Fibroblast of the aortic adventitia (primary cell): ENCODE measurements at regions not wholly inside any gene's neighbourhood (a gene's known extent, or its start where the extent isn't known, plus 50 kb on each side); places are given as distances from the start of the nearest gene placed in this dataset.

Experiments used
- DNase-seq: peaks from one replicate; pipeline ENCODE4 v3.0.0-alpha.2; 2010; ENCODE audit warnings: low read depth
- H3K4me3 ChIP-seq: 2 replicates; pipeline ENCODE4 v1.5.1; 2011; ENCODE audit warnings: low read depth, mild to moderate bottlenecking, control low read depth, low read length, moderate library complexity
- TF ChIP-seq, protein P1 (sequence below): IDR thresholded peaks from 2 replicates; pipeline ENCODE4 v1.5.1; 2011; ENCODE audit warnings: mild to moderate bottlenecking, low read length, control low read depth, inconsistent platforms; ENCODE audit not compliant: insufficient read depth

DNA sequence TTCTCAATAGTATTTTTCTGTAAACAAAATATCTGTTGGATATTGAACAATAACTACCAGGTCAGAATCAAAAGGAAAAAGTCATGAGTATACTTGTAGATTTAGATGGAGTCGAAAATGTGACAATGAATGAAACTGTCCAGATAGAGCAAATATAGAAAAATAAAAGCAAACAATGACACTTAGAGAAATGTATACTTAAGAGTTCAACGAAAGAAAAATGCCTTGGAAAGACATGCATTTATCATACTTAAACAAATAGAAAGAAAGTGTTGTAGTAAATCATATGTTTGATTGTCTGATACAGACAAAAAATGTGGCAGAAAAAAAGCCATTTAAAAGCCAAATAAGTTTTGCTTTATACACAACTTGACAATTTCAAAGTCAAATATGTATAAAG is 571.2 kb upstream of the MGAT4C start:
- H3K4me3 ChIP-seq: no peak overlapping the region
- TF ChIP-seq, protein P1, sequence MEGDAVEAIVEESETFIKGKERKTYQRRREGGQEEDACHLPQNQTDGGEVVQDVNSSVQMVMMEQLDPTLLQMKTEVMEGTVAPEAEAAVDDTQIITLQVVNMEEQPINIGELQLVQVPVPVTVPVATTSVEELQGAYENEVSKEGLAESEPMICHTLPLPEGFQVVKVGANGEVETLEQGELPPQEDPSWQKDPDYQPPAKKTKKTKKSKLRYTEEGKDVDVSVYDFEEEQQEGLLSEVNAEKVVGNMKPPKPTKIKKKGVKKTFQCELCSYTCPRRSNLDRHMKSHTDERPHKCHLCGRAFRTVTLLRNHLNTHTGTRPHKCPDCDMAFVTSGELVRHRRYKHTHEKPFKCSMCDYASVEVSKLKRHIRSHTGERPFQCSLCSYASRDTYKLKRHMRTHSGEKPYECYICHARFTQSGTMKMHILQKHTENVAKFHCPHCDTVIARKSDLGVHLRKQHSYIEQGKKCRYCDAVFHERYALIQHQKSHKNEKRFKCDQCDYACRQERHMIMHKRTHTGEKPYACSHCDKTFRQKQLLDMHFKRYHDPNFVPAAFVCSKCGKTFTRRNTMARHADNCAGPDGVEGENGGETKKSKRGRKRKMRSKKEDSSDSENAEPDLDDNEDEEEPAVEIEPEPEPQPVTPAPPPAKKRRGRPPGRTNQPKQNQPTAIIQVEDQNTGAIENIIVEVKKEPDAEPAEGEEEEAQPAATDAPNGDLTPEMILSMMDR: no peak
- DNase-seq: no peak

DNA sequence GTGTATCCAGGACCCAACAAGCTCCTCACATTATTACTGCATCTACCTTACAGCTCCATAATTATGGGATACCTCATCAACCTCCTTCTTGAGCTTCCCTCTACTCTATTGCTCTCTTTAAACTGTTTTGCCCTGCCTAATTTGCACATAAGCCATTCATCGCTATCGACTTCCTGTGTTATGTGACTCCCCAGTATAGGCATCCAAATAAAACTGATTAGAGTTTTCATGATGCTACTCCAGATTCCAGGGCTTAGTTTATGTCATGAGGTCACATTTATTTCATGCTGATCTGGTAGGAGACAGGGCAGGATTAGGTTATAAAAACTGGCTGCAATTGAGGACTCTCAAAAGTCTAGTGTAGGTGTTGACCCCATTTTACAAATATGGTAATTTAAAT is 569.9 kb upstream of the MGAT4C start:
- no peak overlapping the region for H3K4me3 ChIP-seq
- TF ChIP-seq, protein P1: no peak
- DNase-seq: no peak

DNA sequence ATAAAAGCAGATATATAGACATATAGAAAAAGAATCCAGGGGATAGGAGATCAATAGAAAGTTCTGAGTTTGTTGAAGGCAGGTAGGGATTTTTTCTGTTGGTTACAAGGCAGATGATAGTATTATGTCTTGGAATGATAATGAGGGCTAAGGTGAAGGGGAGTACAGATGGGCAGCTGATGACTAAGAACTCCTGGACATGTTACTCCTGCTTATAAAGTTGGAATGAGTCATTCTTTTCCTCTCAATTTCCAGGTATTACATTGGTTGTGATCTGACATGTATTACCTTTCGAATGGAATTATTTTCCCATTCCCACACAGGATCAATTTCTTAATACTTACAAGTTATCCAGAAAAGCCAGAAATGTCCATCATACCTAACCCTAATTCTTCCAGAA is 545.2 kb upstream of the MGAT4C start:
- TF ChIP-seq, protein P1: no peak
- no peak overlapping the region for H3K4me3 ChIP-seq
- DNase-seq: no peak

DNA sequence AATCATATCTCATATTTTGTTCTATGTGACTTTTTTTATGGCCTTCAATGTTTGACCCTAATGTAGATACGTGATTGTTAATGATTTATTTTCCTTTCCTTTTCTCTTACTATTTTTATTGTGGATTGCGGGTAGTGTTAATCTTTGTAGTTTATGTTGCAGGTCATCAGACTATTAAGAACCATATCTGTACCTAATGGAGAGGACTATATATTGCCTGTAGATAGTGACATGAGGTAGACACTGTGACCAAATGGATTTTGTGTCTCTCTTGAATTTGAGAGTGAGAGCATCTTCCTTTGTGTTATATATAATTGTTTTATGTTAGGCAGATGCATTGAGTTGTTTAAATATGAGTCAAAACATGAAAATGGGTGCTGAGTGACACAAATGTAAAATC is 543.4 kb upstream of the MGAT4C start:
- DNase-seq: no peak
- H3K4me3 ChIP-seq: no peak overlapping the region
- TF ChIP-seq, protein P1: no peak

DNA sequence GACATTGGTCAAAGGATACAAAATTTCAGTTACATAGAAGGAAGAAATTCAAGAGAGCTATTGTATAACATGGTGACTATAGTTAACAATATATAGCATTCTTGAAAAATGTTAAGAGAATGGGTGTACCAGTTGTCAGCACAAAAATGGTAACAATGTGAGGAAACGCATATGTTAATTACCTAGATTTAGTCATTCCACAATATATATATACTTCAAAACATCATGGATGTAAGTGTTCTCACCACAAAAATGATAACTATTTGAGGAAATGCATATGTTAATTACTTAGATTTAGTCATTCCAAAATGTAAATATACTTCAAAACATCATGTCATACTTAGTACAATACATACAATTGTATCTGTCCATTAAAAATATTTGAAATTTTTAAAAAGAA is 540.4 kb upstream of the MGAT4C start:
- TF ChIP-seq, protein P1: no peak
- DNase-seq: no peak
- H3K4me3 ChIP-seq: no peak overlapping the region

DNA sequence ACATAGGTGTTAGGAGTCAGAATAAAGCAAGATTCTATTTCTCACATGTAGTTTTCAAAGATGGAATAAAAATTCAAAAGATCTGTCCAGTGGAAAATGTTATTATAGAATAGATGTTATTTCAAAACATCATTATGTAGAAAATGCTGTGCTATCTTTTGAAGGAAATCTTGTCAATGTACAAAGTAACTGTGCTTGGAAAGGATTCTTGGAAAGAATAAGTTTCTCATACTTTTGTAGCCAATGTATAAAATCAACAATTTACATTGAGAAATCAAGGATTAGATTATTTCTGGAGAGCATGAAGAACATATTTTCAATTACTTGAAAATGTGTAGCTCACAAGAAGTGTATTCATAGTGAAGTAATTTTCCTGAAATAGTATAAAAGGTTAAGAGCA is 532.5 kb upstream of the MGAT4C start:
- TF ChIP-seq, protein P1: no peak
- no peak for DNase-seq
- H3K4me3 ChIP-seq: no peak overlapping the region

DNA sequence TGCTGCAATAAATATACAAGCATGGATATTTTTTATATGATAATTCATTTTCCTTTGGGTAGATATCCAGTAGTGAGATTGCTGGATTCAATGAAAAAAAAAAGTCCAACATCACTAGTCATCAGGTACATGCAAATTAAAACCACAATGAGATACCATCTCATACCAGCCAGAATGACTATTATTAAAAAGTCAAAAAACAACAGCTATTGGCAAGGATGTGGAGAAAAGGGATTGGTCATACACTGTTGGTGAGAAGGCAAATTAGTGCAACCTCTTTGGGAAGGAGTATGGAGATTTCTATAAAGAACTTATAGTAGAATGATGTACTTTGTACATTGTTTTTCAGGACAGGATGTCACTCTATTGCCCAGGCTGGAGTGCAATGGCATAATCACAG is 531.2 kb upstream of the MGAT4C start:
- no peak for DNase-seq
- TF ChIP-seq, protein P1: no peak
- H3K4me3 ChIP-seq: no peak overlapping the region
